ENCODE measurements at regions not wholly inside any gene's neighbourhood (a gene's known extent, or its start where the extent isn't known, plus 50 kb on each side); places are given as distances from the start of the nearest gene placed in this dataset.
A peak's percentile ranks its signal among the peaks of the same experiment; 100 is the strongest.

GRCh38 chr2:143906850-143907249 lies 613.1 kb downstream of the ZEB2 start (continued):
- TF ChIP-seq RAD51 (IDR thresholded peaks at IDR 0.05; ENCODE audit: borderline replicate concordance, low read depth) (no peak), ZNF584 (CRISPR knock-in tag; IDR thresholded peaks at IDR 0.05; ENCODE audit: low read depth) (no peak), ZKSCAN3 (CRISPR knock-in tag; IDR thresholded peaks at IDR 0.05) (no peak)

GRCh38 chr2:143905587-143905986 lies 614.3 kb downstream of the ZEB2 start:
- ATAC-seq (no peak), DNase-seq (ENCODE audit: extremely low read depth in 1 of 4, low spot score in 3 of 4) (no peak), FAIRE-seq (peak; percentile 65)
- Histone ChIP-seq H3K79me2 (ENCODE audit: control insufficient read depth, insufficient read depth, low read length) (no peaks in the 10 kb centered on the region), H3K9me3 (replicated peaks; ENCODE audit: control insufficient read depth, insufficient read depth, low read depth, low read length) (no peaks in the 10 kb centered on the region), H3K27ac (ENCODE audit: extremely low read depth, low read depth, low read length) (no peak overlapping the region), H3K9me1 (ENCODE audit: control insufficient read depth, insufficient read depth, low read length) (no peaks in the 10 kb centered on the region), H3K4me3 (no peak overlapping the region), H3K4me1 (replicated peaks in 1 of 2; ENCODE audit: control insufficient read depth in 2 of 2, insufficient read depth in 2 of 2, low read length in 2 of 2) (no peaks in the 10 kb centered on the region), H3K27me3 (ENCODE audit: control insufficient read depth in 2 of 2, insufficient read depth in 2 of 2, low read length in 2 of 2) (no peaks in the 10 kb centered on the region), H4K20me1 (replicated peaks; ENCODE audit: control insufficient read depth, insufficient read depth, low read length) (no peaks in the 10 kb centered on the region), H3K9ac (ENCODE audit: insufficient read depth in 1 of 2, low read depth in 2 of 2, low read length in 2 of 2) (no peak overlapping the region), H2AFZ (ENCODE audit: low read depth, low read length) (no peak overlapping the region), H3K4me2 (ENCODE audit: insufficient read depth, low read length) (no peak overlapping the region), H3K36me3 (ENCODE audit: control insufficient read depth, insufficient read depth, low read length) (no peaks in the 10 kb centered on the region)
- POLR2A ChIA-PET = no interaction called here
- intact Hi-C loops (cut with micrococcal nuclease) (no loop called here), in situ Hi-C loops (cut with MboI) (no loop called here)
- 45% methylated on average over 4 of the region's 4 CpGs for WGBS (ENCODE audit: insufficient coverage, low coverage, missing lambda C conversion rate)
- CTCF ChIA-PET (ENCODE audit: low intra/inter-chr PET ratio) = no interaction called here
- no TSS peak for BruUV-seq (replicated peaks)
- TF ChIP-seq ZBTB8A (IDR thresholded peaks at IDR 0.05; ENCODE audit: partially characterized antibody) = no peak
- TF ChIP-seq MCM2 (IDR thresholded peaks at IDR 0.05; ENCODE audit: low read depth) = no peak
- TF ChIP-seq FOXA3 (CRISPR knock-in tag; conservative IDR thresholded peaks at IDR 0.05 in 1 of 2, IDR thresholded peaks at IDR 0.05 in 1 of 2) = no peak
- TF ChIP-seq KAT7 (CRISPR knock-in tag; IDR thresholded peaks at IDR 0.05; ENCODE audit: borderline replicate concordance) = no peak
- TF ChIP-seq PRMT5 (CRISPR knock-in tag; IDR thresholded peaks at IDR 0.05) = no peak
- TF ChIP-seq HMG20B (CRISPR knock-in tag; IDR thresholded peaks at IDR 0.05) = no peak
- TF ChIP-seq SMARCE1 (IDR thresholded peaks at IDR 0.05) = no peak
- no peak for TF ChIP-seq RBM14 (IDR thresholded peaks at IDR 0.05; ENCODE audit: borderline replicate concordance, insufficient read depth, low read depth, low read length)
- no peak for TF ChIP-seq CHD7 (IDR thresholded peaks at IDR 0.05; ENCODE audit: low read depth, low read length)
